Panc1 (cell line): ENCODE measurements at regions not wholly inside any gene's neighbourhood (a gene's known extent, or its start where the extent isn't known, plus 50 kb on each side); places are given as distances from the start of the nearest gene placed in this dataset.

Experiments used
- ATAC-seq: fragments of 200-7000 bp; cut with Tn5 transposase; 2 replicates; pipeline ENCODE4 v1.9.1; 2020; ENCODE audit warnings: mild to moderate bottlenecking, moderate library complexity
- BruUV-seq: library from RNA; stranded (reverse); fragments of 400-500 nt; replicated peaks from 2 replicates; lab custom pipeline; 2021; lab: Mats Ljungman, UMichigan
- CTCF ChIA-PET: fragments of 300-600 bp; sonication (Branson Sonifier 250); formaldehyde crosslinking; loops from one replicate; lab custom pipeline; 2022; ENCODE audit warnings: antibody characterized with exemption; lab: Charles Lee
- POLR2A ChIA-PET: fragments of 300-600 bp; sonication (Branson Sonifier 250); formaldehyde crosslinking; loops from one replicate; lab custom pipeline; 2022; ENCODE audit warnings: antibody characterized with exemption; lab: Charles Lee
- DNase-seq: peaks from one replicate; pipeline ENCODE4 v3.0.0-alpha.2; 2010; ENCODE audit warnings: low read depth, low spot score
- H3K27ac ChIP-seq: 2 replicates; pipeline ENCODE4 v1.5.1; 2011; ENCODE audit warnings: mild to moderate bottlenecking, low read length, inconsistent platforms
- H3K27me3 ChIP-seq: fragments of 200-500 bp; sonication (Bioruptor generic); 2 replicates; pipeline ENCODE4 v1.6.0; 2014; ENCODE audit warnings: low read length, inconsistent platforms; ENCODE audit not compliant: control insufficient read depth, insufficient read depth
- H3K36me3 ChIP-seq: fragments of 200-500 bp; sonication (Bioruptor generic); 2 replicates; pipeline ENCODE4 v1.5.1; 2014; ENCODE audit warnings: inconsistent platforms, mild to moderate bottlenecking, low read length, moderate library complexity; ENCODE audit not compliant: control insufficient read depth, insufficient read depth
- H3K4me1 ChIP-seq: 2 replicates; pipeline ENCODE4 v1.5.1; 2011; ENCODE audit warnings: inconsistent platforms, mild to moderate bottlenecking, low read length, moderate library complexity; ENCODE audit not compliant: control insufficient read depth, insufficient read depth
- H3K4me3 ChIP-seq, 2 experiments: 2 replicates each; pipeline ENCODE4 v1.5.1; 2011 to 2012; ENCODE audit warnings: low read depth in 2 of 2, low read length in 2 of 2, mild to moderate bottlenecking in 2 of 2, inconsistent platforms in 1 of 2, moderate library complexity in 1 of 2
- H3K9me3 ChIP-seq: fragments of 200-500 bp; sonication (Bioruptor generic); 2 replicates; pipeline ENCODE4 v1.5.1; 2014; ENCODE audit warnings: low read depth, mild to moderate bottlenecking, inconsistent platforms, low read length, moderate library complexity; ENCODE audit not compliant: control insufficient read depth, insufficient read depth
- POLR2AphosphoS5 ChIP-seq: IDR thresholded peaks from 2 replicates; pipeline ENCODE4 v1.6.1; 2012; ENCODE audit warnings: mild to moderate bottlenecking, low read depth, low read length, moderate library complexity
- SIN3A ChIP-seq: IDR thresholded peaks from 2 replicates; pipeline ENCODE4 v1.6.1; 2012; ENCODE audit warnings: low read depth, mild to moderate bottlenecking, low read length, moderate library complexity, borderline replicate concordance; ENCODE audit not compliant: insufficient read depth
- TCF7L2 ChIP-seq: IDR thresholded peaks from 2 replicates; pipeline ENCODE4 v1.6.1; 2011; ENCODE audit warnings: mild to moderate bottlenecking, low read depth, low read length, inconsistent platforms
- in situ Hi-C: cut with HindIII; loops from 2 replicates; pipeline ENCODE4 v1.10.0; 2016; ENCODE audit warnings: low sequenced_read_pairs, low pct_unique_long_range_greater_than_20kb
- intact Hi-C: fragments of 100-400 bp; cut with micrococcal nuclease; formaldehyde crosslinking; loops from one replicate; pipeline ENCODE4 v1.10.0; 2022; ENCODE audit not compliant: unreplicated experiment
- TF ChIP-seq, protein P1 (sequence below): fragments of 450-650 bp; IDR thresholded peaks from 2 replicates; pipeline ENCODE4 v1.5.1; 2017; ENCODE audit warnings: mild to moderate bottlenecking

DNA sequence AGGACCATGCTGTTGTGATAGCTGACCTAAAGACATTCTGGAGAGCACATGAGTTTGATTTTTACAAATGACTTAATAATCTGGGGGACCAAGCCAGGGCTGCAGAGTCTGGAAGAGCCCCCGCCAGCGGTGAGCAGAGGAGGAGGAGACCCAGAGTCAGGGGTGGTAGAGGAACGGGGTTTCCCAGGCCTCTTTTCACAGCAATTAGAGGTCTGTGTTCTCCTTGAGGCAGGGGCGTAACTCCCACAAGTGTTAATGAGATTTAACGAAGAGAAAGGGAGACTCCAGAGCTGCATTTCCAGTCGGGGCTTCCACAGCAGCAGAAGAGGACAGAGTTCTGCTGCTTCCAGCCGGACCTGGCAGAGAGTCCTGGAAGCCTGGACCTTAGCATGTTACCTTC lies 137.9 kb upstream of the SLC24A2 start:
- intact Hi-C loops = loop anchor here (5.0 to 10.0 kb wide), 2 partner anchors 688 to 1186 kb away; no protein-coding TSS in a partner anchor
- CTCF ChIA-PET = interaction anchor here (0.7 kb wide), 1 partner anchor 1155 kb away, joined by 3 read pairs; no protein-coding TSS in a partner anchor
- Histone ChIP-seq H3K4me3 (no peak overlapping the region), H3K27ac (no peak overlapping the region), H3K4me1 (no peaks in the 10 kb centered on the region), H3K36me3 (no peaks in the 10 kb centered on the region), H3K9me3 (no peaks in the 10 kb centered on the region), H3K27me3 (no peaks in the 10 kb centered on the region)
- in situ Hi-C loops = no loop called here
- ATAC-seq (no peak), DNase-seq (no peak)
- POLR2A ChIA-PET = no interaction called here
- BruUV-seq = no TSS peak
- TF ChIP-seq POLR2AphosphoS5 (no peak), SIN3A (no peak)

DNA sequence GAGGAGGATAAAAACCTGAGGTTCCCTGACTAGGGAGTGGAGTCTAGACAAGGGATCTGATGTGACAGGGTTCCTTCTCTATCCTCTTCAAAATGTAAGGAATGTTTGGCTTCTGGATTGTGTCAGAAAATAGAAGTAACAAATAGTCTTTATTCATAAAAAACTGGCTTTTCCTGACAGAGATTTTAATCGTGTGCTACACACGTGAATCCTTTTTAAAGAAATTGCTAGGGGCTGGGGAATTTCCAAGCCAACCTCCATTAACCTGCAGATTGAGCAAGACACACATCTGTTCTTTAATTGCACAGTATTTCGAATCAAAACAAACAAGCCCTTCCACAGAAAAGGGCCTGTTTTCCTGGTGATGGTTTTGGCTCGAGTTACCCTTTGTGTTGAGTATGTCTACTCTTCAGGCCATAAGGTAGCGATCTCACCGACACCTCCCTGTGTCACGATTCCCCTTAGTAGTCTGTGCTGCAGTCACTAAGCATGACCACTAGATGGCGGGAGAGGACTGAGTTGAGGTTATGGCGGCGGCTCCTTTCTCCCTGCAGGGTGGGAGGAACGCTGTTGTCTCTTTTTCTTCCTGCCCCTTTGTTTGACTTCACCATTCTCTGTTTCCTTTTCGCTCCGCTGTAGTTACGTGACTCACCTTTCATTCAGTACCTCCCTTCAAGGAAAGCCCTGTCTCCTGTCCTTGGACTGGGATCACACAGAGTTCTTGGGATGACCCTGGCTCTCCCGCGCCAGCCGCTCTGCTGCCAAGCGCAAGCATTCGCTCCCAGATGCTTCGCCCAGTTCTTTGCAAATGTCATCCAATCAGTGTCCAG lies 137.1 kb upstream of the SLC24A2 start:
- peak overlapping the region in 1 of 2 experiments; percentile 23; a peak in 2 of 4 replicates for H3K4me3 ChIP-seq
- BruUV-seq = no TSS peak
- no peak overlapping the region for H3K27ac ChIP-seq
- no peaks in the 10 kb centered on the region for H3K9me3 ChIP-seq
- TF ChIP-seq POLR2AphosphoS5 = no peak
- TF ChIP-seq, protein P1, sequence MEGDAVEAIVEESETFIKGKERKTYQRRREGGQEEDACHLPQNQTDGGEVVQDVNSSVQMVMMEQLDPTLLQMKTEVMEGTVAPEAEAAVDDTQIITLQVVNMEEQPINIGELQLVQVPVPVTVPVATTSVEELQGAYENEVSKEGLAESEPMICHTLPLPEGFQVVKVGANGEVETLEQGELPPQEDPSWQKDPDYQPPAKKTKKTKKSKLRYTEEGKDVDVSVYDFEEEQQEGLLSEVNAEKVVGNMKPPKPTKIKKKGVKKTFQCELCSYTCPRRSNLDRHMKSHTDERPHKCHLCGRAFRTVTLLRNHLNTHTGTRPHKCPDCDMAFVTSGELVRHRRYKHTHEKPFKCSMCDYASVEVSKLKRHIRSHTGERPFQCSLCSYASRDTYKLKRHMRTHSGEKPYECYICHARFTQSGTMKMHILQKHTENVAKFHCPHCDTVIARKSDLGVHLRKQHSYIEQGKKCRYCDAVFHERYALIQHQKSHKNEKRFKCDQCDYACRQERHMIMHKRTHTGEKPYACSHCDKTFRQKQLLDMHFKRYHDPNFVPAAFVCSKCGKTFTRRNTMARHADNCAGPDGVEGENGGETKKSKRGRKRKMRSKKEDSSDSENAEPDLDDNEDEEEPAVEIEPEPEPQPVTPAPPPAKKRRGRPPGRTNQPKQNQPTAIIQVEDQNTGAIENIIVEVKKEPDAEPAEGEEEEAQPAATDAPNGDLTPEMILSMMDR = peak; percentile 77
- POLR2A ChIA-PET = no interaction called here
- ATAC-seq (peak; percentile 87), DNase-seq (peak; percentile 52)
- no peaks in the 10 kb centered on the region for H3K36me3 ChIP-seq
- no peaks in the 10 kb centered on the region for H3K27me3 ChIP-seq
- H3K4me1 ChIP-seq = no peaks in the 10 kb centered on the region
- in situ Hi-C loops (no loop called here), intact Hi-C loops (loop anchor here (5.0 to 10.0 kb wide), 2 partner anchors 689 to 1186 kb away; no protein-coding TSS in a partner anchor)
- CTCF ChIA-PET = no interaction called here

DNA sequence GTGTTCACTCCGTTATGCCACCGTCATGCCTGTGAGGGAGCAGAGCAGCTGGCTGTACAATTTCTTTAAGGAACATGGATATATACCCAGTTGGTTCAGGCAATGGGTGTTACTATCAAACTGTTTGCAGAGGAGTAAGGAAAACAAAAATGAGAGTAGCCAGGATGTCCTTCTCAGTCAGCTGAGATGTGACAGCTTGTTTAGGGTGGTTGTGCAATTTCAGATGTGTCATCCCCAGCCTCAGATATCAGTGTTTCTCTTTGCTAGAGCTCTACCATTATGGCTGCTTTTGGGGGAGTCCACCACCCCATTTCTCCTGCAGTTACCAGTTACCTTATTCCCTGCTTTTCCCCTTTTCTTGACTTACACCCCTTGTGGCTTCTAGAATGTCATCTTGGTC lies 135.2 kb upstream of the SLC24A2 start:
- no TSS peak for BruUV-seq
- in situ Hi-C loops = no loop called here
- H3K36me3 ChIP-seq = no peaks in the 10 kb centered on the region
- no peaks in the 10 kb centered on the region for H3K4me1 ChIP-seq
- CTCF ChIA-PET = interaction anchor here (0.5 kb wide), 1 partner anchor 85 kb away, joined by 6 read pairs; no protein-coding TSS in a partner anchor
- TF ChIP-seq POLR2AphosphoS5 = no peak
- no peak for TF ChIP-seq TCF7L2
- POLR2A ChIA-PET = no interaction called here
- H3K9me3 ChIP-seq = no peaks in the 10 kb centered on the region
- H3K27ac ChIP-seq = no peak overlapping the region
- intact Hi-C loops = loop anchor here (5.0 to 10.0 kb wide), 2 partner anchors 427 to 691 kb away; no protein-coding TSS in a partner anchor
- no peak overlapping the region for H3K4me3 ChIP-seq
- ATAC-seq (no peak), DNase-seq (no peak)
- H3K27me3 ChIP-seq = no peaks in the 10 kb centered on the region
